HEK293 (cell line): ENCODE measurements at regions not wholly inside any gene's neighbourhood (a gene's known extent, or its start where the extent isn't known, plus 50 kb on each side); places are given as distances from the start of the nearest gene placed in this dataset.

ENCODE experiments used
- ATF2 ChIP-seq: fragments of 450-650 bp; formaldehyde crosslinking; IDR thresholded peaks from 2 replicates; pipeline ENCODE4 v1.5.1; 2016; ENCODE audit warnings: missing biosample characterization, missing genetic modification characterization, low read depth
- KLF1 ChIP-seq: fragments of 450-650 bp; formaldehyde crosslinking; IDR thresholded peaks from 2 replicates; pipeline ENCODE4 v1.5.1; 2016; ENCODE audit warnings: missing biosample characterization, missing genetic modification characterization
- OVOL3 ChIP-seq: fragments of 450-650 bp; formaldehyde crosslinking; IDR thresholded peaks from 2 replicates; pipeline ENCODE4 v1.5.1; 2016; ENCODE audit warnings: missing biosample characterization, missing genetic modification characterization
- SP2 ChIP-seq: fragments of 450-650 bp; formaldehyde crosslinking; IDR thresholded peaks from 2 replicates; pipeline ENCODE4 v1.5.1; 2016; ENCODE audit warnings: missing biosample characterization, missing genetic modification characterization
- ZFP37 ChIP-seq: fragments of 450-650 bp; formaldehyde crosslinking; IDR thresholded peaks from 2 replicates; pipeline ENCODE4 v1.5.1; 2016; ENCODE audit warnings: missing biosample characterization, missing genetic modification characterization
- ZFP69B ChIP-seq: fragments of 450-650 bp; formaldehyde crosslinking; IDR thresholded peaks from 2 replicates; pipeline ENCODE4 v1.5.1; 2016; ENCODE audit warnings: missing biosample characterization, missing genetic modification characterization
- ZNF223 ChIP-seq: fragments of 450-650 bp; formaldehyde crosslinking; IDR thresholded peaks from 2 replicates; pipeline ENCODE4 v1.5.1; 2016; ENCODE audit warnings: missing biosample characterization, missing genetic modification characterization
- ZNF473 ChIP-seq: fragments of 450-650 bp; formaldehyde crosslinking; IDR thresholded peaks from 2 replicates; pipeline ENCODE4 v1.5.1; 2017; ENCODE audit warnings: missing biosample characterization, missing genetic modification characterization
- ZNF785 ChIP-seq: fragments of 450-650 bp; formaldehyde crosslinking; IDR thresholded peaks from 2 replicates; pipeline ENCODE4 v1.5.1; 2016; ENCODE audit warnings: missing biosample characterization, missing genetic modification characterization
- TF ChIP-seq, protein P1 (sequence below): fragments of 450-650 bp; formaldehyde crosslinking; IDR thresholded peaks from 2 replicates; pipeline ENCODE4 v1.5.1; 2016; ENCODE audit warnings: missing biosample characterization, missing genetic modification characterization

- TF ChIP-seq, protein P1, sequence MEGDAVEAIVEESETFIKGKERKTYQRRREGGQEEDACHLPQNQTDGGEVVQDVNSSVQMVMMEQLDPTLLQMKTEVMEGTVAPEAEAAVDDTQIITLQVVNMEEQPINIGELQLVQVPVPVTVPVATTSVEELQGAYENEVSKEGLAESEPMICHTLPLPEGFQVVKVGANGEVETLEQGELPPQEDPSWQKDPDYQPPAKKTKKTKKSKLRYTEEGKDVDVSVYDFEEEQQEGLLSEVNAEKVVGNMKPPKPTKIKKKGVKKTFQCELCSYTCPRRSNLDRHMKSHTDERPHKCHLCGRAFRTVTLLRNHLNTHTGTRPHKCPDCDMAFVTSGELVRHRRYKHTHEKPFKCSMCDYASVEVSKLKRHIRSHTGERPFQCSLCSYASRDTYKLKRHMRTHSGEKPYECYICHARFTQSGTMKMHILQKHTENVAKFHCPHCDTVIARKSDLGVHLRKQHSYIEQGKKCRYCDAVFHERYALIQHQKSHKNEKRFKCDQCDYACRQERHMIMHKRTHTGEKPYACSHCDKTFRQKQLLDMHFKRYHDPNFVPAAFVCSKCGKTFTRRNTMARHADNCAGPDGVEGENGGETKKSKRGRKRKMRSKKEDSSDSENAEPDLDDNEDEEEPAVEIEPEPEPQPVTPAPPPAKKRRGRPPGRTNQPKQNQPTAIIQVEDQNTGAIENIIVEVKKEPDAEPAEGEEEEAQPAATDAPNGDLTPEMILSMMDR (tag by site-specific recombination) = no peak
- no peak for TF ChIP-seq OVOL3 (tag by site-specific recombination)
- TF ChIP-seq ATF2 (tag by site-specific recombination) = no peak
- TF ChIP-seq ZFP37 (tag by site-specific recombination) = no peak
- TF ChIP-seq ZFP69B (tag by site-specific recombination) = no peak
- no peak for TF ChIP-seq ZNF473 (tag by site-specific recombination)
- TF ChIP-seq SP2 (tag by site-specific recombination) = no peak
- TF ChIP-seq ZNF223 (tag by site-specific recombination) = no peak
- TF ChIP-seq ZNF785 (tag by site-specific recombination) = no peak
- TF ChIP-seq KLF1 (tag by site-specific recombination) = no peak
Measured at GRCh38 chr7:113608782-113609181, 310.0 kb downstream of the PPP1R3A start.
